Natural killer cell (primary cell): ENCODE measurements at regions not wholly inside any gene's neighbourhood (a gene's known extent, or its start where the extent isn't known, plus 50 kb on each side); places are given as distances from the start of the nearest gene placed in this dataset.

Source experiments
- ATAC-seq, 3 donors: fragments of 150-1000 bp in 2 of 3; fragments of 200-7000 bp in 1 of 3; cut with Tn5 transposase; 1 replicate in 1 of 3; 2 replicates in 2 of 3; pipeline ENCODE4 v1.10.0; 2021; ENCODE audit warnings: mild to moderate bottlenecking in 2 of 3, moderate library complexity in 2 of 3
- DNase-seq, 2 donors: peaks; one replicate each; pipeline versions ENCODE4 v3.0.0 to v3.0.0-alpha.2; 2013 to 2021; ENCODE audit warnings: mixed read lengths in 1 of 2
- H3K27ac ChIP-seq: one replicate; pipeline ENCODE4 v1.5.1; 2013; ENCODE audit warnings: mild to moderate bottlenecking, low read length
- H3K27me3 ChIP-seq: one replicate; pipeline ENCODE4 v1.6.1; 2013; ENCODE audit warnings: low read length; ENCODE audit not compliant: control insufficient read depth, insufficient read depth
- H3K36me3 ChIP-seq: one replicate; pipeline ENCODE4 v1.6.1; 2013; ENCODE audit warnings: low read length; ENCODE audit not compliant: control insufficient read depth, insufficient read depth
- H3K4me1 ChIP-seq: one replicate; pipeline ENCODE4 v1.6.1; 2013; ENCODE audit warnings: low read length; ENCODE audit not compliant: control insufficient read depth, insufficient read depth
- H3K4me3 ChIP-seq: one replicate; pipeline ENCODE4 v1.5.1; 2013; ENCODE audit warnings: low read length
- H3K9me3 ChIP-seq: one replicate; pipeline ENCODE4 v1.6.1; 2013; ENCODE audit warnings: low read length; ENCODE audit not compliant: control insufficient read depth, insufficient read depth
- H3K27ac Mint-ChIP-seq, 2 donors: one replicate each; pipeline ENCODE4 v1.8.0; 2022; ENCODE audit warnings: mild to moderate bottlenecking in 2 of 2, mixed read lengths in 2 of 2, moderate library complexity in 1 of 2
- H3K27me3 Mint-ChIP-seq, 2 donors: one replicate each; pipeline ENCODE4 v1.8.0; 2022; ENCODE audit warnings: low read depth in 2 of 2, mixed read lengths in 2 of 2
- H3K36me3 Mint-ChIP-seq: one replicate; pipeline ENCODE4 v1.8.0; 2022; ENCODE audit warnings: mixed read lengths
- H3K4me1 Mint-ChIP-seq, 2 donors: one replicate each; pipeline ENCODE4 v1.8.0; 2022; ENCODE audit warnings: mixed read lengths in 2 of 2
- H3K4me3 Mint-ChIP-seq: one replicate; pipeline ENCODE4 v1.8.0; 2022; ENCODE audit warnings: mild to moderate bottlenecking, moderate library complexity, mixed read lengths
- H3K9me3 Mint-ChIP-seq, 2 donors: one replicate each; pipeline ENCODE4 v1.8.0; 2022; ENCODE audit warnings: mixed read lengths in 2 of 2
- CTCF ChIP-seq: fragments of 200-600 bp; IDR thresholded peaks from one replicate; pipeline ENCODE4 v1.8.0; 2022; ENCODE audit warnings: antibody characterized with exemption
- WGBS: methylation state at CpG from one replicate; pipeline ENCODE4 v1.1.7; 2013; ENCODE audit warnings: missing lambda C conversion rate; ENCODE audit not compliant: insufficient coverage; 5-methylcytosine and 5-hydroxymethylcytosine counted together
- intact Hi-C: fragments of 100-400 bp; cut with micrococcal nuclease; formaldehyde crosslinking; loops from one replicate; pipeline ENCODE4 v1.14.2; 2022

- Mint-ChIP-seq H3K36me3 (no peaks in the 10 kb centered on the region), H3K27me3 (peaks cover 0 to 22% of the 10 kb centered on the region in 2 donors), H3K4me1 (no peaks in the 10 kb centered on the region), H3K9me3 (no peaks in the 10 kb centered on the region), H3K4me3 (no peak overlapping the region), H3K27ac (no peak overlapping the region)
- H3K4me1 ChIP-seq, result no peaks in the 10 kb centered on the region
- no peaks in the 10 kb centered on the region for H3K27me3 ChIP-seq
- H3K9me3 ChIP-seq, result no peaks in the 10 kb centered on the region
- intact Hi-C loops, result no loop called here
- no peak overlapping the region for H3K4me3 ChIP-seq
- ATAC-seq (no peak), DNase-seq (no peak)
- no peak for TF ChIP-seq CTCF
- H3K36me3 ChIP-seq, result no peaks in the 10 kb centered on the region
- H3K27ac ChIP-seq, result no peak overlapping the region
- 92% methylated on average over 9 of the region's 12 CpGs for WGBS
Measured at GRCh38 chr4:27101126-27101525, 240.5 kb downstream of the STIM2 start.

- no peak for ATAC-seq
- H3K36me3 ChIP-seq, result no peaks in the 10 kb centered on the region
- H3K4me1 ChIP-seq, result no peaks in the 10 kb centered on the region
- Mint-ChIP-seq H3K27me3 (peaks cover 0 to 22% of the 10 kb centered on the region in 2 donors), H3K4me1 (no peaks in the 10 kb centered on the region), H3K4me3 (no peak overlapping the region), H3K27ac (no peak overlapping the region), H3K36me3 (no peaks in the 10 kb centered on the region), H3K9me3 (no peaks in the 10 kb centered on the region)
- WGBS, result over 99% methylated on average over 6 of the region's 7 CpGs
- no peak for TF ChIP-seq CTCF
- intact Hi-C loops, result no loop called here
- no peaks in the 10 kb centered on the region for H3K27me3 ChIP-seq
- no peak for DNase-seq
- no peak overlapping the region for H3K4me3 ChIP-seq
- H3K27ac ChIP-seq, result no peak overlapping the region
- H3K9me3 ChIP-seq, result no peaks in the 10 kb centered on the region
Measured at GRCh38 chr4:27101561-27101960, 240.9 kb downstream of the STIM2 start.

- H3K4me1 Mint-ChIP-seq, result no peaks in the 10 kb centered on the region
- H3K27me3 ChIP-seq, result no peaks in the 10 kb centered on the region
- WGBS, result 92% methylated on average over 2 of the region's 3 CpGs
Measured at GRCh38 chr4:27111627-27112026, 251.0 kb downstream of the STIM2 start.

More at GRCh38 chr4:27111627-27112026, 251.0 kb downstream of the STIM2 start:
- Histone ChIP-seq H3K4me1 (no peaks in the 10 kb centered on the region), H3K27ac (no peak overlapping the region), H3K9me3 (no peaks in the 10 kb centered on the region), H3K4me3 (no peak overlapping the region), H3K36me3 (no peaks in the 10 kb centered on the region)
- Mint-ChIP-seq H3K36me3 (no peaks in the 10 kb centered on the region), H3K9me3 (peaks cover 0 to 2% of the 10 kb centered on the region in 2 donors), H3K27ac (no peak overlapping the region), H3K27me3 (peaks cover 0 to 6% of the 10 kb centered on the region in 2 donors), H3K4me3 (no peak overlapping the region)
- DNase-seq (no peak), ATAC-seq (no peak)
- intact Hi-C loops, result no loop called here
- no peak for TF ChIP-seq CTCF
